NCI-H2029 treated with DMSO at 0.1 percent for 48 hours (cell line): ENCODE measurements at regions not wholly inside any gene's neighbourhood (a gene's known extent, or its start where the extent isn't known, plus 50 kb on each side); places are given as distances from the start of the nearest gene placed in this dataset.

Source experiments
- DNase-seq: peaks from one replicate; lab custom pipeline; 2025; lab: John Stamatoyannopoulos, UW

GRCh38 chr4:125060376-125060775 is 254.4 kb upstream of the FAT4 start:
- DNase-seq, result no peak

- DNase-seq, result no peak
These were observed 265.0 kb upstream of the FAT4 start for GRCh38 chr4:125049711-125050110.

DNA sequence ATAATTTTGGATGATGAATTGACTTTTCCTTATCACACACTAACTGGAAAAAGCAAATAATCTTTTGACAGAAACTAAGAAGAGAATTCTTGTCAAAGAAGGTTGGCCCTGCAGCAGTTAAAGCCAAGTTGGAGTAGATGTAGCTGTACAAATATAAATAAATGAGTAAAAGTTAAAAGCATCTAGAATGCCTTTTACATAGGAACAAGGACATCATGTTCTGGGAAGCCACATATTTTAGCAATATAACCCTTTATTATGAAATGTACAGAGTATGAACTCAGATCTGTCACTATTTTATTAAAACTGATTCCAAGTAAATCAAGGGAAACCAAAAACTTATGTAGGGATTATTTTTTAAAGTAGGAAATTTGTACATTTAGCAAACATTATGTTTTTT is 269.4 kb upstream of the FAT4 start:
- DNase-seq, result no peak

DNA sequence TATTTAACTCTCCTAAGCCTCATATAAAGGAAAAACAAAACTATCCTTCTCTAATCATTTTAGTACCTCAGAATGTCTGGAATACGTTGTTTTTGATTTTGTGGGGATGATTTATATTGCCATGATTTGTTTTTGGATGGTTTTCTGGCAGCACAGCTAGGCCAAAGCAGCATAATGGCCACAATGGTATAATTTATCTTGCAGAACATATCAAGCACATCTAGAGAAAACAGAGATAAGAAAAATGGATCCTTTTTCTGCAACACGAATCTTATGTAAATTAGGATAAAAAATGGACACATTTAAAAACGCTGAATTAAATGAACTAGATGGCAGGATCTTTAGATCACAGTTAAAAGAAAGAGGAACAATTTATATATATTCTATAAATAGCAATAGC is 269.9 kb upstream of the FAT4 start:
- no peak for DNase-seq

- no peak for DNase-seq
These were observed 271.3 kb upstream of the FAT4 start for GRCh38 chr4:125043486-125043885.

DNA sequence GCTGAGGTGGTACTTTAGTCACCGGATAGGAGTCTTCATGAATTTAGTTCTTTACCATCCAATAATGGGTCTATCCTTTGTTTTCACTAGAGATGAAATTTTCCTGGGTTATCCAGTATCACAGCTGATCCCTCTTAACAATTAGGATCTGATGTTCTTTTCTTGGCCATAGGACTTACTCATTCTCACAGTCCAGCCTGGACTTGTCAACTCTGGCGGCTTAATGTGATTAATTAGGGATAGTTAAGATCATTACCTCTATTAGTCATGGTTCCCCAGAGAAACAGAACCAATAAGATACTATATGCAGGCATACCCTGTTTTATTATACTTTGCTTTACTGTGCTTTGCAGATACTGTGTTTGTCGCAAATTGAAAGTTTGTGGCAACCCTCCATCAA is 272.7 kb upstream of the FAT4 start:
- DNase-seq, result no peak

- no peak for DNase-seq
These were observed 273.3 kb upstream of the FAT4 start for GRCh38 chr4:125041372-125041930.

GRCh38 chr4:125039550-125039949 is 275.2 kb upstream of the FAT4 start:
- DNase-seq, result no peak

- no peak for DNase-seq
These were observed 291.8 kb upstream of the FAT4 start for GRCh38 chr4:125022855-125023501.

GRCh38 chr4:125021189-125021588 is 293.6 kb upstream of the FAT4 start:
- DNase-seq, result no peak

- no peak for DNase-seq
These were observed 294.4 kb upstream of the FAT4 start for GRCh38 chr4:125020089-125021034.

- DNase-seq, result no peak
These were observed 297.9 kb upstream of the FAT4 start for GRCh38 chr4:125016892-125017299.

DNA sequence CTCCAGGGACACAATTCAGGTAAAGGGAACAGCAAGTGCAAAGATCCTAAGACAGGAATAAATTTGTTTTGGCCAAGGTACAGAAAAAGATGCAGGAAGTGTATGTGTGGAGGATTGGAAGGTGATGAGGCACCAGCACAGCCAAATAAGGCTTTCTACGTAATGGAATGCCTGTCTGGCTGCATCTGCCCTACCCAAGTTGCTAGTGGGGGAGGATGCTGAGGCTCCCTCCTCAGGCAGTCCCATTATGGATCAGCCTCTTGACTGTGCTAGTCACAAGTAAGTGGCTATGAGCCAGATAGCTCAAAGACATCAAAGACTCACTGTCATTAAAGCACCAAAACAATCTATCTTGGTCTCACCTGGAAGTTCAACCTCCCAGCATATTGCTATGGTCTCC is 300.9 kb upstream of the FAT4 start:
- peak; percentile 12 for DNase-seq

- no peak for DNase-seq
These were observed 299.1 kb upstream of the ANKRD50 start for GRCh38 chr4:125011646-125012045.

- no peak for DNase-seq
These were observed 298.4 kb upstream of the ANKRD50 start for GRCh38 chr4:125010796-125011503.

- DNase-seq, result no peak
These were observed 296.1 kb upstream of the ANKRD50 start for GRCh38 chr4:125008676-125009075.

DNA sequence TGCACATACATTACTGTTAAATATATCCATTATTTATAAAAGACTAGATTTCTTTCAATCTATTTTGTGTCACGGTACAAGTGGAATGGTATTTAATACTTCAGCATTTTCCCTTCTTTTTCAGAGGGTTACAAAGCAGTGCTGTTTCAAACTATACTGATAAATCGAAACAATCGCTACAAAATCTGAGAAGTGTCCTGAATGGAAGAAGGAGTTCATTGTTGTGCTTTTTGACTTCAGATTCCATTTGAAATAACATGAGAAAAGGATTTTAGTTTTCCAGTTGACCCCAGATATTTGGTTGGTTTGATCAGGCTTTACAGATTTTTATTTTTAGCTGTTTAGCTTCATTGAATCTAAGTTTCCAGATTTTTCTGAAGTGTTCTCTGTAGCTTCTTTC is 292.1 kb upstream of the ANKRD50 start:
- no peak for DNase-seq

- DNase-seq, result no peak
These were observed 291.3 kb upstream of the ANKRD50 start for GRCh38 chr4:125003840-125004239.

DNA sequence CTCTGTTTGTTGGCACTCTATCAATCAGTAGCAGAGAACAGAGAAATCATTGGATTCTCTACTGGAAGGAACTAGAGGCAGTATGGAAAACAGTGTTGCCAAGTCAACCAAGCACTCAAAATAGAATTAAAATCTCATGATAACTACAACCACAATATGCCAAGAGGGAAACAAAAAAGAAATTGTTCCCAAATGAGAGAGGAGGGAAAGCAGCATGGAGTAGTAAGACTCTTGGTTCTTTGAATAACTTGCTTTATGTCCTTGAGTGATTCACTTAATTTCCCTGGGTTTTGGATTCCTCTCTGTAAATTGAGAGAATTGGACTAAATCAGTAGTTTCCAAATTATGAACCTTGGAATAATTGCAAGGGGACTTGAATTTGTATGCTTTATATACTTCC is 285.5 kb upstream of the ANKRD50 start:
- no peak for DNase-seq

DNA sequence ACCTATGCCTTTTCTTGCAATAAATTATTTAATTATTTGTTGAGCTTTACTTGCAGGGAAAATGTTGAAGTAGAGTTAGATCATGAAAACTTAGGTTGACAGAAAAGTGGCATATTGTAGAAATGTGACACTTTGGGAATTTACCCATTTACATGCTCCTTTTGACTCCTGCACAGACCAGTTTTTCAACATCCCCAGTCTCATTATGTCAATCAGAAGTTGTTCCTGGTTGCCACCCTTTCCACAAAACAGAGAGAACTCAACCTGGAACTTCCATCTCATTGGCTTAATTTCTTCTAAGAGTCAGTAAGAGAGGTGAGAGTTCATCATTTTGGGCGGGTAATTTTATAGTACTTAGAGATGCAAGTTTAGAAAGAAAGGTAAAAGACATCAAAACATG is 284.6 kb upstream of the ANKRD50 start:
- DNase-seq, result no peak

DNA sequence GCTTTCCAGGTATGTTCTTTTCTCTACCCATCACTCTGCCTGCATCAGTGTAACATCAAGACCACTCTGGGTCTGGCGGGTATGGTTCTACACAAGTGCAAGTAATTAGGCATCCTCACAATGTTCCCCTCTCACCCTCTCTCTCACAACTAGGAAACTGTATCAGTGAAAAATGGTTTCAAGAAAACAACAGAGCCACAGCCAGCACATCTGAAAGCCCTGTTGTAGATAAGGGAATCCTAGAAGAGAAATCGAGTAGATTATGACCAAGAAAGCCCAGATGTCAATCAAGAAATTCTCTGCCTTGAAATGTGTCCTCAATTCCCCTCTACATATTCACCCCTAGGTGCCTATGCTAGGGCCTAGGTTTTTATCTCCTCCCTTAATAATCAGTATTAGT is 281.3 kb upstream of the ANKRD50 start:
- no peak for DNase-seq

- no peak for DNase-seq
These were observed 277.9 kb upstream of the ANKRD50 start for GRCh38 chr4:124990398-124990797.
